ENCODE measurements at regions not wholly inside any gene's neighbourhood (a gene's known extent, or its start where the extent isn't known, plus 50 kb on each side); places are given as distances from the start of the nearest gene placed in this dataset.

- Histone ChIP-seq H3K18ac (ENCODE audit: extremely low read depth, low read length) (no peak overlapping the region), H3K9ac (replicated peaks in 1 of 4; ENCODE audit: extremely low read depth in 1 of 4, low read depth in 3 of 4, low read length in 3 of 4) (no peak overlapping the region), H2BK15ac (ENCODE audit: low read length) (no peak overlapping the region), H2BK12ac (ENCODE audit: low read depth, low read length) (no peak overlapping the region), H3K36me3 (ENCODE audit: control insufficient read depth in 2 of 4, insufficient read depth in 4 of 4, low read length in 3 of 4) (no peaks in the 10 kb centered on the region), H3K27me3 (replicated peaks in 1 of 4; ENCODE audit: control insufficient read depth in 3 of 4, extremely low read depth in 1 of 4, insufficient read depth in 3 of 4, low read length in 3 of 4) (no peaks in the 10 kb centered on the region), H3K4me3 (ENCODE audit: extremely low read depth in 1 of 4, insufficient read depth in 2 of 4, low read depth in 3 of 4, low read length in 4 of 4) (no peak overlapping the region), H3K79me2 (ENCODE audit: control insufficient read depth in 1 of 2, insufficient read depth in 2 of 2, low read length in 2 of 2) (no peaks in the 10 kb centered on the region), H4K91ac (replicated peaks; ENCODE audit: insufficient read length, low read length) (no peak overlapping the region), H3K56ac (replicated peaks; ENCODE audit: insufficient read length, low read depth, low read length) (no peak overlapping the region), H3K4me1 (replicated peaks in 1 of 4; ENCODE audit: control insufficient read depth in 3 of 4, insufficient read depth in 4 of 4, low read length in 3 of 4) (peaks cover 0 to 9% (median 0%) of the 10 kb centered on the region in 4 experiments; a peak in 1 of 7 replicates), H3K4ac (replicated peaks; ENCODE audit: insufficient read length, low read depth, low read length) (no peak overlapping the region), H2AFZ (ENCODE audit: low read length) (no peak overlapping the region), H3K4me2 (ENCODE audit: insufficient read depth in 1 of 2, low read depth in 2 of 2, low read length in 2 of 2) (no peak overlapping the region), H3K23me2 (ENCODE audit: low read depth, low read length) (no peaks in the 10 kb centered on the region), H3K9me3 (ENCODE audit: insufficient read depth in 2 of 2, low read depth in 1 of 2, low read length in 1 of 2) (no peaks in the 10 kb centered on the region), H3K27ac (ENCODE audit: low read depth, low read length) (no peak overlapping the region), H3K23ac (ENCODE audit: insufficient read length) (no peak overlapping the region), H2BK5ac (ENCODE audit: low read depth, low read length) (no peak overlapping the region), H3K79me1 (ENCODE audit: low read depth, low read length) (no peaks in the 10 kb centered on the region), H3K14ac (ENCODE audit: insufficient read length) (no peak overlapping the region), H2BK120ac (replicated peaks; ENCODE audit: low read depth, low read length) (no peak overlapping the region), H4K5ac (ENCODE audit: insufficient read length, low read depth, low read length) (no peak overlapping the region), H2AK5ac (ENCODE audit: low read depth, low read length) (no peak overlapping the region), H4K20me1 (replicated peaks in 1 of 2; ENCODE audit: control insufficient read depth in 1 of 2, insufficient read depth in 2 of 2, low read length in 2 of 2) (no peaks in the 10 kb centered on the region), H4K8ac (ENCODE audit: extremely low read depth, insufficient read depth, low read length) (no peak overlapping the region), H2BK20ac (ENCODE audit: low read length) (no peak overlapping the region)
- no peak for DNase-seq (ENCODE audit: low read depth in 1 of 2, low spot score in 2 of 2)
- POLR2A ChIA-PET (ENCODE audit: partially characterized antibody): interaction anchor here (1.1 kb wide), 1 partner anchor 39 kb away, joined by 3 read pairs; no protein-coding TSS in a partner anchor
- CTCF ChIA-PET (ENCODE audit: partially characterized antibody): interaction anchor here (0.7 kb wide), 1 partner anchor 390 kb away, joined by 3 read pairs; no protein-coding TSS in a partner anchor
- WGBS, 2 experiments (ENCODE audit: extremely low coverage in 1 of 2, insufficient coverage in 1 of 2, insufficient read length in 1 of 2, insufficient replicate concordance in 2 of 2, low coverage in 1 of 2, low lambda C conversion rate in 2 of 2, missing lambda C conversion rate in 1 of 2): 83% methylated on average over 2 of the region's 2 CpGs; no CpG with 5 or more reads in 1 of the 2 experiments
- no peak for FAIRE-seq
- no peak for TF ChIP-seq USF2 (IDR thresholded peaks at IDR 0.05; ENCODE audit: low read length)
- no peak for TF ChIP-seq RXRA (IDR thresholded peaks at IDR 0.05; ENCODE audit: insufficient read depth, low read depth, low read length)
- TF ChIP-seq GABPA (IDR thresholded peaks at IDR 0.05; ENCODE audit: borderline replicate concordance, insufficient read depth, low read length): no peak
- TF ChIP-seq MAFK (IDR thresholded peaks at IDR 0.05; ENCODE audit: low read depth, low read length): no peak
- TF ChIP-seq RFX5 (IDR thresholded peaks at IDR 0.05; ENCODE audit: borderline replicate concordance, low read depth, low read length): no peak
- no peak for TF ChIP-seq SP2 (IDR thresholded peaks at IDR 0.05; ENCODE audit: low read length)
- TF ChIP-seq EP300 (IDR thresholded peaks at IDR 0.05; ENCODE audit: borderline replicate concordance in 1 of 2, low read depth in 2 of 2, low read length in 2 of 2): no peak
- no peak for TF ChIP-seq ASH2L (IDR thresholded peaks at IDR 0.05; ENCODE audit: low read length)
- TF ChIP-seq TCF12 (IDR thresholded peaks at IDR 0.05; ENCODE audit: low read depth, low read length): no peak
- TF ChIP-seq POLR2AphosphoS5 (IDR thresholded peaks at IDR 0.05; ENCODE audit: low read depth, low read length): no peak
- TF ChIP-seq SP4 (IDR thresholded peaks at IDR 0.05; ENCODE audit: low read length): no peak
- TF ChIP-seq FOSL1 (IDR thresholded peaks at IDR 0.05; ENCODE audit: insufficient read depth, low read depth, low read length): no peak
Observed at GRCh38 chr12:19065223-19065622, 64.3 kb upstream of the PLEKHA5 start.

All from H1 (cell line).